Effector CD4-positive, alpha-beta T cell (primary cell): ENCODE measurements at regions not wholly inside any gene's neighbourhood (a gene's known extent, or its start where the extent isn't known, plus 50 kb on each side); places are given as distances from the start of the nearest gene placed in this dataset.

Experiments
- DNase-seq: peaks from one replicate; pipeline ENCODE4 v3.0.0-alpha.2; 2020

DNA sequence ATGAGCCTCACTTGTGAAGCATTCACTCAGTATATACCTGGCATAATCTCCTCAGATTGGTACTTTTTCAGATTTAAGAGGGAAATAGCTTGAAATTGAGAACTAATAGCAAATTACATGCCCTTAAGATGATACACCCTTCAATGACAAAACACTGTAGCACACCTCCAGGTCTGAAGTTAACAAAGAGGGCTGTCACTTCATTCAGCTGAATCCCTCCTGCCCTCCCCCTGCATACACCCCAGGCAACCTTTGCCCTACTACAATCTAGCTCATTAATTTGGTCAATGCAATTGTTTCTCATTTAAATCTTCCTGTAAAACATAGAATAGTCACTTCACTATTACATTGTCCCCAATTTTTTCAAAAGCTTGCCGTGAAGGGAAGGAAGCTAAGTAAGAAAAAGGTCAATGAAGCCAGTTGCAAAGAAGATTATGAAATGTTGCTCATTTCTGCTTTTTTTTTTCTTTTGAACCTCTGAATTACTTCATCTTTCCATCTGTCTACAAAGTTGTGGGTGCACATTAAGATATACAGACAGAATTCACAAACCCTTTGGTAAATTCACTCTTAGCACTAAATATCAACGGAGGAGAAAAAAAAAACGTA, 294.8 kb upstream of the PTGER4 start:
- no peak for DNase-seq

DNA sequence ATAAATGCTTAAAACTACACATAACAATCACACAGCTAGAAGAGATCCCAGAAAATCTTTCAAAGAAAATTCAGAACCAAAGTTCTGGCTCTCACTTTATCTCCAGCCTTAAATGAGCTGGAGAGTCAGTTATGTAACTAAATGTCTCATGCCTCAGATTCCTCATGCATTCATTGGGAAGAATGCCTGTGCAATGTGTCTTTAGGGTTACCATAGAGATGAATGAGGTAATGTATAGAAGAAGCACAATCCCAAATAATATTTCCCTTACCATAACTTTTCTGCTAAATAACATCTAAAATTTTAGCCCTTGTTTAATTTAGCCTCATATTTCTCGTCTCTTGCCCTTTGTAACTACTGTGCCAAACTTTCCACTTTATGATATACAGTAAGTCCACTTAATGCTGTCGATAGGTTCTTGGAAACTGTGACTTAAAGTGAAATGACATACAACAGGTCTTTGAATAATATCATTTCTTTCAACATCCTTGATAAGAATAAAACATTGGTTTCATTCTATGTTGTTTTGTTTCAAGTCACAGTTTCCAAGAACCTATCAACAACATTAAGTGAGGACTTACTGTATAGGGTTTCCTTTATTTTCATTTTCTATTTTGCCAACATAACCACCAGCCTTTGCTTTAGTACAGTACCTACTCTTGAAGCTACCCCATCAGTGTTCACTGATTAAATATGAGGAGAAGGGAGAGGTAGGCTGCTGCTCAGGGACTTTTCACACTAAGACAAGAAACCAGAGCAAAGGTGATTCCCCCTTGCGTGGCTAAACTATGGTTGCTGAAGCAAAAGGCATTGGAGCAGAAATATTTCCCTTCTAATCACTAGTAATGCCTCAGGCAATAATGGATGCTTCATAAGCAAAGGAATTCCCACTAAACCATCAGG, 295.7 kb upstream of the PTGER4 start:
- DNase-seq = no peak

DNA sequence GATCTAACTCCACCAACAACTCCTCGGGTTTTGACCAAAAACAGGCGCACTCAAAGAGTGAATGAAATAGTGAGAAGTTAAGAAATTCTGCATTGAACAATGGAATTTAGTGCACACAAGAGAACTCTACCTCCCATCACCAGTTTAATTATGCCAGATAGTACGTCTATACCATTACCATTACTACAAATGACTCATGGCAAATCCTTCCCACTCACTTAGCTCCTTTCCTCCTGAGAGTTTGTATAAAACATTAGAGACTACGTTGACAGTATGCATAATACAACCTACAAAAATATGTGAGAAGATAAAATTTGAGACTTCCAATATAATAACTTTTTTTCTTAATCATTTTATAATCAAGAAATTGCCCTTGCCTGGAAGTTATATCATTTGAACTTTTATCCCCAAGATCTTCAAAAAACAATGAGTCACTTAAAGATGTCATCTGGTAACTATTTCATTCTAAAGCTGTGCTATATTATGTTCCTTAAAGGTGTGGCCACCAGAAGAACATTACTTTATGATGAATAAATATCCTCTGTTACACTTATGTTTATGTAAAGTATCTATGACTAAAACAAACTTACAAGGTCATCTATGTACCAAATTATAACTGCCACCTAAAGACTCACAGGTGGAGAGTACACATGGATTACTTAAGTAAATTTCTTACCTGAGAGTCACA, 297.9 kb upstream of the PTGER4 start:
- DNase-seq = no peak

DNA sequence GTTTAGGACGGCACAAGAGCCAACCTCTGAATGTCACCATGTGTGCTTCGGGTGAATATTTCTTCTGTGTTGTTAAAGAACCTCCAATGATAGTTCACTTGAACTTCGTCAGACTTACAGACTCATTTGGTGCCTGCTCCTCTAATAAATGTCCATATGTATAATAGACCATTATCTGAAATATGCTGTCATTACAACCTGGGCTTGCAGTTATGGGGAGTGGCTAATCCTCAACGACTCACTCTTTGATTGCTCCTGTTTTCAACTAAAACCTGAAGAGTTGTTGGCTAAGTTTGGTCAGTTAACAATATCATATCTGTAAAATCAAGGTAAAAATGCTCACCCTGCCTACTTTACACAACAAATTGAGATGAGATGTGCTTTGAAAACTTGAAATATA, 298.7 kb upstream of the PTGER4 start:
- no peak for DNase-seq

DNA sequence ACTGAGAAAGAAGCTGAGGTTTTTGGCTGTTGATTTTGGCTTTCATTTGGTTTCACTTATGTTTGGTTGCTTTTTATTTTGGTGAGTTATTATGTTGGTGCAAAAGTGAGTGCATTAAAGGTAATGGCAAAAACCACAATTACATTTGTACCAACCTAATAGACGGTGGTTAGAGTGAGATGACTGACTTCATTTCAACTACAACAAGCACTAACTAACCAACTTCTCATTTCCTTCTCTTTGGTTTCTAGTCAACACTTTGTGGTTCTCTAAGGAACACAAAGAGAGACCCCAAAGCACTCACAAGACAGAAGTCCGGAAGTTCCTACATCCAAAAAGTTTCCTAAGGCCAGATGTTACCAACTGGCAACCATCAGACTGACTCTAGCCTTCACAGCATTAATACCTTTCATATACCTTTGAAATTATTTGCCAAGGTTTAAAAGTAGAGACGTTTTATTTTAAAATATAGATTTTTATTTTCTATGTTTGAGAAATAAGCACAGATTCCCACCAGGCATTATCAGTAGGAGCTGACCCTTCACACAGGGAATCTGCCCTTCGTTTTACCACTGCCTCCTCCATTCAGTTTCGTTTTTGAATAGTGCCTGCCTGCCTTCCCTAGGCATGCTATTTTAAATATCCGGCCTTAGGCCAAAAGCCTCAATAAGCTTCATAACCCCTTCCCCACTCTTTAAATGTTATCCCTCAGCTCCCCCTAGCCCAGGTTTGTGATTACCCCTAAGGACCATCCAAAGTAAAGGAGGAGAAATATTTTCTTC, 301.1 kb upstream of the PTGER4 start:
- no peak for DNase-seq

DNA sequence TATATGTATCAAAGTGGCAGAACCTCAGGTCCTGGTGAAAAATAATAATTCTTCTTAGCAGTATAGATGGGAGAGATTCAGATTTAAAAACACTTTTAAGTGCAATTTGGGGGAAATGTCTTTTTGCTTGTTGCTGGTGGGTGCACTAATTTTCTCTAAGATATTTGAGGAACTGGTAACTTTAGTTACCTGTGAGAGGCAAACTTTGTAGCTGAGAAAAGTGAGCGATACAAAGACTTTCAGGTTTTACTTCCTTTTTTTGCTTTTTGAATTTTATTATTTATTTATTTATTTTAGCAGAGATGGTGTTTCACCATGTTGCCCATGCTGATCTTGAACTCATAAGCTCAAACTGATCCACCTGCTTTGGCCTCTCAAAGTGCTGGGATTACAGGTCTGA, 303.1 kb upstream of the PTGER4 start:
- DNase-seq = no peak

DNA sequence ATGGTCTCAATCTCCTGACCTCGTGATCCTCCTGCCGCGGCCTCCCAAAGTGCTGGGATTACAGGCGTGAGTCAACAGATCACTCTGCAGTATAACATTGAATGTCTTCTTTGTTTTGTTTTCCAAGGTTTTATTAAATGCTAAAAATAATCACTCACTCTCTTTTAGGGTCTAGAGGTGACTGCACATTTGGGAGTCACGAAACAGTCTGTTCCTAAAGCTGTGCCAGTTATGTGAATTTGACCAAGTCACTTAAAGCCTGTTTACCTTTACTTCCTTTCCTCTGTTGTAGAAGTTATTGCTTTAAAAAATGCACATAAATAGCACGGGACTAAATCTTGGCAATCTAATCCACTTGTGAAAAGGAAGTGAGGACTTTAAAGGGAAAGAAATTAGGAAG, 304.9 kb upstream of the PTGER4 start:
- no peak for DNase-seq

DNA sequence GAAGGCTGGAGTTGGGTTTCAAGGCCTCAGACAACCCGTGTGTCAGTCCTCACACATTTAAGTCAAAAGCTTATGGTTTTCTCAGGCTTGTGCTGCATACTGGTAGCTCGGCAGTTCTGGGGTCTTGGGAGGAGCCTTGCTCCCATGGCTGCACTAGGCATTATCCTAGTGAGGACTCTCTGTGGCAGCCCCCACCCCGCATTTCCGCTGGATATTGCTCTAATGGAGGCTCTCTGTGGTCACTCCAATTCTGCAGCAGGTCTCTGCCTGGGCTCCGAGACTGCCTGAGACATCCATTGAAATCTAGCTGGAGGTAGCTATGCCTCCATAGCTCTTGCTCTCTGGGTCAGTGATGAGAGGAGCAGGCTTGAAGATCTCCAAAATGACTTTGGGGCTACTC, 311.5 kb upstream of the PTGER4 start:
- no peak for DNase-seq

DNA sequence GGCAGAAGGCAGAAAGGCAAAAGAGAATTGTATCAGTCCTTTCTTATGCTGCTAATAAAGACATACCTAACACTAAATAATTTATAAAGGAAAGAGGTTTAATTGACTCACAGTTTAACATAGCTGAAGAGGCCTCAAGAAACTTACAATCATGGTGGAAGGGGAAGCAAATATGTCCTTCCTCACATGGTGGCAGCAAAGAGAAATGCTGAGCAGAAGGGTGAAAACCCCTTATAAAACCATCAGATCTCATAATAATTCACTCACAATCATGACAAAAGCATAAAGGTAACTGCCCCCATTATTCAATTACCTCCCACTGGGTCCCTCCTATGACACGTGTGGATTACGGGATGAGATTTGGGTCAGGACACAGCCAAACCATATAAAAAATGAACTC, 312.5 kb upstream of the PTGER4 start:
- no peak for DNase-seq

DNA sequence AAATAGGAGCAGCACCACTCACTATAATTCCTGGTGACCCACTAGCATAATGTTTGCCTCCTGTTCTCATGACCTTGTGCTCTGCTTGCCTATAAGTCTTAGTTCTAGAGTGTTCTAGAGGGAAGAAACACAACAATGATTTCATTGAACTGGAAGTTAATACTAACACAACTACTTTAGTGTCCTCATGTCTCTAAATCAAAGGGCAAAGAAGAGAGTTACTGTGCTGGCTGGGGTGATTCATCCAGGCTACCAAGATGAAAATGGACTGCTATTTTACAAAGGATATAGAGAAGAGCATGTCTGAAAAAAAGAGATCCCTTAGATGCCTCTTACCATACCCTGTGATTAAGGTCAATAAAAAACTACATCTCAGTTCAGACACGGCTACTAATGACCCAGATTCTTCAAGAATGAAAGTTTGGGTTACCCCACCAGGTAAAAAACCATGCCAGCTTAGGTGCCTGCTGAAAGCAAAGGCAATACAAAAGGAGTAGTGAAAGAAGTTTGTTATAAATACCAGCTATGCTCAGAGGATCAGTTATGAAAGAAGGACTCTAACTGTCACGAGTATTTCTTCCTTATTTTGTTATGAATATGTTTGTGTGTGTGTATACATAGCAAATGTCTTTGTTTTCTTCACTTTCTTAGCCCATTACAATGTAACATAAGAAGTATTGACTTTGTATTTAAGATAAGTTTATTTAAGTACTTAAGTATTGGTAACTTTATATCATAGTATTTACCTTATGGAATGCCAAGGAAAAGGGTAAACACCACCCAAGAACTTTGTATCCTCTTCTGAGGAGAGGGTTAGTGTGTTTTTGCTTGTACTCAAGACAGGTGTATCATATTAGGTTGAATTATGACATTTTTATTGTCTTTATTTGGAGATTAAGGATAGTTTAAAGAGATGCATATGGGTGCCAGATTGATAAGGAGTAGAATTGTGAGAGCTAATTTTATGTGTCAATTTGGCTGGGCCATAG, 314.1 kb upstream of the PTGER4 start:
- DNase-seq = no peak

DNA sequence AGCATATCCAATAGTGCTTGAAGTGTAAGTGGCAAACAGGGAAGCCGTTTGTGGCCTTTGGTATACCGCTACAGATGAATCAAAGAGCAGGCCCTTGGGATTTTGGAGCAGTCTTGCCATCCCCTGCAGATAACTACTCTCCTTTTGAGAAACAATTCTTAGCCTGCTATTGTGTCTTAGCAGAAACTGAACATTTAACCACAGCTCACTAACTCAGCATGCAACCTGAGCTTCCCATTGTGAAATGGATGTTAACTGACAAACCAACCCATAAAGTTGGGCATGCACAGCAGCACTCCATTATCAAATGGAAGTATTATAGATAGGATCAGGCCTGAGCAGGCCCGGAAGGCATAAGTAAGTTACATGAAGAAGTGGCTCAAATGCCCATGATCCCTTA, 315.3 kb upstream of the PTGER4 start:
- DNase-seq = no peak

DNA sequence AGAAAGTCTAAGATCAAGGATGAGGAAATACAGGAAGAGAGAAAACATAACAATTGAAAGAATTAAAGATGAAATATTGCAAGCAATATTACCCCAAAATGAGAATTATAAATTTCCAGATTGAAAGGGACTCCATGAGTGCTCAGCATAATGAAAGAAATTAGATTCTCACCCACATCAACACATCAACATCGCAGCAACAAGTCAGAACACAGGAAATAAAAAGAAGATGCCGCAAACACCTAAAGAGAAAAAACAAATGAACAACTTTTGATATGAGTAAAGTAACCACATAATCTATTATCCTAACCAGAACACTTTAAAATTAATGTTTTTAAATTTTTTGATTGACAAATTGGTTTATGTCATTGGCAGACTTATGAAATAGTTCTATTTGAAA, 318.3 kb upstream of the PTGER4 start:
- DNase-seq = no peak

DNA sequence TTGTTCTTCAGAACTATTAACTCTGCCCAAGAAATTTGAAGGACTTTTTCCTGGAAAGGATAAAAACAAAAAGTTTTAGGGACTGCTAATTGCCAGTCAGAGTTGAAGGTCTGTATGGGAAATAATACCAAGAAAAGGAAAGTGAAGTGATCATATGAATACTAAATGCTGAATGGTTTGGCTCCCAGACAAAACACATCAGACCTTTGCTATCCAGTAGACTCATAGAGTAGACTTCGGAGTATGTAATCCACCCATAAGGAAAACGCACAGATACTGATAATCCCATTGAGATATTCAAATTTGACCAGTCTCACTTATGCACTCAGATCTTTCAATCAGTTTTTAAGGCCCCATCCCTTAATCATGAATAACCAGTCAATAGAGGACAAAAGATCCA, 319.0 kb upstream of the PTGER4 start:
- DNase-seq = no peak

DNA sequence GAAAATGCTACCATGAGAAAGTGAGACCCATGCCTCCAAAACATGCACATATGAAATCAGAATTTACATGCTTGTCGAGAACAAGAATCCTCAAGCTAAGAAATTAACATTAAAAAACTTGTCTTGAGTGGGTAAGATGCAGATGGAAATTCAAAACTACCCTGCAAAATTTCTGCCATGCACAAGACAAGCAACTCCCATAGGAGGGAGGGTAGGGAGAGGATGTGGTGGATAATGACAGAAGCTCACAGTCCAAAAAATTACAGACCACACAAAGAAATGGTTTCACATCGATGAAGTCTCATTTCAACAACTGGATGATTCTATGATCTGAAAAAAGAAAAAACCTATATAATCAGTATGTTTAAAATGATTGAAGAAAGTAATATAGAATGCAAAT, 319.9 kb upstream of the PTGER4 start:
- no peak for DNase-seq

DNA sequence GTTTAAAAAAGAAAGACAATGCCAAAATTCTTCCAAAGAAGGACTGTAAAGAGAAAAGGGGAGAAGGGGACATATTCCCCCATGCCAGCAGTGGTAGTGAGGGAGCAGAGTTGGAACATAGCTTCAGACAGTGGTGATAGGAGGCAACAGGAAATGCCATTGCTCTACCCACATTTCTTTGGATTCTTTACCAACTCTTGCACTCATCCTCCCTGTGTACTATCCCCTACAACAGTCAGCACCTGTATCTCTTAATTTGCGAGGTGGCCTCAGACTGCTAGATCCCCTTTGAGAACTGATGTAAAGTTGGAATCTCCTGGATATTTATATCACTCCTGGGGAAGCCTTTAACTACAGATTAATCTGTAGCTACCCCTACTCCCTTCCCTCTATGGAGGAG, 320.6 kb upstream of the PTGER4 start:
- no peak for DNase-seq

DNA sequence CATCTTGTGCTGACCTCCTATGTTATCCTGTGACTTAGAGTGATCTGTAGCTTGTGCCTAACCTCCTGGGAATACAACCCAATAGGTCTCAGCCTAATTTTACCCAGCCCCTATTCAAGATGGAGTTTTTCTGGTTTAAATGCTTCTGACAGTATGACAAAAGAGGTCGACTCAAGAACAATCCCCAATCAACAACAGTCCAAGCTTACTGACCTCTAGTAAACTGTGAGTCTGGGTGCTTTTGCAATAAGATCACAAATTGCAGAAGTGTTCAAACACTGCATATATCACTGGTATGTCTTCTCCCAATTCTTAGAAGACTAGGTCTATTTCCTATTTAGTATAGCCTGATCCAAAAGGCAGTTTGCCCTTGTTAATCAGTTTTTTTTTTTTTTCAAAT, 323.5 kb upstream of the PTGER4 start:
- DNase-seq = no peak

DNA sequence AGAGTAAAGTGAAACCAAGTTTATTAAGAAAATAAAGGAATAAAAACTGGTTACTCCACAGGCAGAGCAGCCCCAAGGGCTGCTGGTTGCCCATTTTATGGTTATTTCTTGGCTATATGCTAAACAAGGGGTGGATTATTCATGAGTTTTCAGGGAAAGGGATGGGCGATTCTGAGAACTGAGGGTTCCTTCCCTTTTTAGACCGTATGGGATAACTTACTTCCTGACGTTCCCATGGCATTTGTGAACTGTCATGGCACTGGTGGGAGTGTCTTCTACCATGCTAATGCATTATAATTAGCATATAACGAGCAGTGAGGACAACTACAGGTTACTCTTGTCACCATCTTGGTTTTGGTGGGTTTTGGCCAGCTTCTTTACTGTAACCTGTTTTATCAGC, 323.9 kb upstream of the PTGER4 start:
- no peak for DNase-seq

DNA sequence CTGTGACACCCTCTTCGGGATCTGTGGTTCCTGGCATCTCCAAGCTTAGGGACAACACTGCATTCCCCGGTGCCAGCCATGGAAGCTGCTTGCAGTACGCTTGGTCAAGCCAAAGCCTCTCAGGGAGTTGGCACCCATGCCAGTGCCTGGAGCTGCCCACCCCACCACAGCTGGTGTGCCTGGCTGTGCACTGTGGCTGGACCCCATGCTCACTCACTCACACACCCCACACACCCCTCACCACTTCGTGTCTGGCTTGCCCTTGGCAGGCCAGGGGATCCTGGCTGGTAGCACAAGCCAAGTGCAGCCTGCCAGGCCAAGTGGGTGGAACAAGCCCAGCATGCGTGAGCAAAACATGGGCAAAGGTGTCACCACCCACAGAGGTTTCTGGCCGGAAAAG, 324.5 kb upstream of the PTGER4 start:
- DNase-seq = no peak

DNA sequence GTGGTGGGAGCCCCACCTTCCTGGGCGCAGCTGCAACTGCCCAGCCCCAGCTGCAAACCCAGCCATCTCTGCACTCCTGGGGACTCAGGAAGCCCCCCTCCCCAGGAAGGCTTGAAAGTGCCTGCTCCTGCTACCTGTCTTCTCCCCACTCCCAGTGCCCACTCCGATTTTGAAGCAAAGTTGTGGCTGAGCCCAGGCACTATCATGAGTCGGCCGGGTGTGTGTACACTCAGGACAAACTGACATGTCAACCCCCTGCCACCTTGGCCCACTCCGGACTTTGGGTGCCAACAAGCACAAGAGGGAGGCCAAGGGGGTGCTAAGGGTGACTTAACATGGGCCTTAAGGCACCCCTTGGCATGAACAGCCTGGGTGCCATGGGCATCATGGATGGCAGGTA, 325.5 kb upstream of the PTGER4 start:
- no peak for DNase-seq

DNA sequence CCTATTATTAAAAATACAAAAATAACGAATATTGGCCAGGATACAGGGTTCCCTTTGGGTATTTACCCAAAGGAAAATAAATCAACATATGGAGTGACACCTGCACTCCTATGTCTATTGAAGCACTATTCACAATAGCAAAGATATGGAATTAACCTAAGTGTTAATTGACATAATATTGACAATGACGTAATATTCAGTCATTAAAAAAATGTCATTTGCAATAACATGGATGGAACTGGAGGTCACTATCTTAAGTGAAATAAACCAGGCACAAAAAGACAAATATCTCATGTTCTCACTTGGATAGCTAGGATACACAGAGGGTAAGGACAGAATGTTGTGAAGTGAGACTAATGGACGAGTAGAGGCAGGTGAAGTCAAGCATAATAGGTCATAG, 326.3 kb upstream of the PTGER4 start:
- no peak for DNase-seq

DNA sequence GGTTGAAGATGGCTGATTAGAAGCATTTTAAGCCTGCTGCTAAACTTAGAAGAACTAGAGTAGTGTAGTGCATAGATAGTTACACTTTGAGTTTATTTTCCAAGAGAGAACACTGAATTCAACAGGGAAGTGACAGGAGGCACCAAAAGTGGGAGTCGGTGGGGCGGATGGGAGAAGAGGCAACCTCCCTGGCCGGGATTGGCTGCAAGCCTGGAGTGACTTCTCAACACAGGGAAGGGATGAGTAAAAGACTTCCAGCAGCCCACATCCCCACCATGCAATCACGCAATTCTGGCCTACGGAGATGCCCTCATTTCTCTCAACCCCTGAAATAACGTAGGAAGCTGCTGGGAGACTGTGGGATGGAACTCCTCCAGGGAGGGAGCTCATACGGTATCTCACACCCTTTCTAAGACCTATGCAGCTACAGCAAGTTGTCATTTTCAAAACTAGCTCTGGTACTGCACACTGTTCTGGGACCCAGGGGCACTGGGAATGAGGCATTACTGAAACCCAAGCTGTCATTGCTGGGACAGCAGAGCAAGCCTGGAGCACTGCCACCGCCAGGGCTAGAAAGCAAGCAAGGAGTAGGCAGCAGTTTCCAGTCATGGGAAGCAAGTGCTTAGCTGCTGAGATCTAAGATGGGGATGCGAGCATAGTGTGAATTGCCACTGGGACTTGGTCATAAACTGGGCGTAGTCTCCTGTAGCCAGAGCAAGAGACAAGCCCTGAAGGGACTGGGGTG, 331.6 kb upstream of the PTGER4 start:
- no peak for DNase-seq
